ENCODE measurements at regions not wholly inside any gene's neighbourhood (a gene's known extent, or its start where the extent isn't known, plus 50 kb on each side); places are given as distances from the start of the nearest gene placed in this dataset.

GRCh38 chr3:103966749-103967148, 1400.0 kb upstream of the ALCAM start:
- Histone ChIP-seq H3K27me3 (ENCODE audit: insufficient read depth in 3 of 3, low read length in 2 of 3) (no peaks in the 10 kb centered on the region), H3K36me3 (ENCODE audit: insufficient read depth in 1 of 2, low read depth in 1 of 2) (no peaks in the 10 kb centered on the region), H3K27ac (no peak overlapping the region), H3K4me1 (no peaks in the 10 kb centered on the region), H3K9me3 (no peaks in the 10 kb centered on the region), H3K4me3 (no peak overlapping the region)
- ATAC-seq (no peak), DNase-seq (no peak)
- no peak for TF ChIP-seq CTCF (IDR thresholded peaks at IDR 0.05)
- WGBS, 3 donors: 89 to 100% (median 92%) methylated on average over 3 of the region's 3 CpGs
- intact Hi-C loops (cut with DNase I): no loop called here

GRCh38 chr3:103968131-103968530, 1398.6 kb upstream of the ALCAM start:
- no peak for DNase-seq
- H3K27me3 ChIP-seq (ENCODE audit: insufficient read depth in 3 of 3, low read length in 2 of 3): no peaks in the 10 kb centered on the region
- 72 to 79% (median 77%) methylated on average over 2 of the region's 2 CpGs for WGBS, 3 donors
- no peaks in the 10 kb centered on the region for H3K9me3 ChIP-seq
- no peak overlapping the region for H3K4me3 ChIP-seq
- no peaks in the 10 kb centered on the region for H3K4me1 ChIP-seq
- no peak for TF ChIP-seq CTCF (IDR thresholded peaks at IDR 0.05)
- intact Hi-C loops (cut with DNase I): no loop called here
- H3K36me3 ChIP-seq (ENCODE audit: insufficient read depth in 1 of 2, low read depth in 1 of 2): no peaks in the 10 kb centered on the region
- H3K27ac ChIP-seq: no peak overlapping the region
- no peak for ATAC-seq

GRCh38 chr3:103968751-103969150, 1398.0 kb upstream of the ALCAM start:
- no peak for ATAC-seq
- 10 to 24% (median 21%) methylated on average over 1 of the region's 1 CpG for WGBS, 3 donors
- H3K4me3 ChIP-seq: no peak overlapping the region
- H3K36me3 ChIP-seq (ENCODE audit: insufficient read depth in 1 of 2, low read depth in 1 of 2): no peaks in the 10 kb centered on the region
- H3K27me3 ChIP-seq (ENCODE audit: insufficient read depth in 3 of 3, low read length in 2 of 3): no peaks in the 10 kb centered on the region
- H3K9me3 ChIP-seq: no peaks in the 10 kb centered on the region
- DNase-seq: no peak
- TF ChIP-seq CTCF (IDR thresholded peaks at IDR 0.05): no peak
- intact Hi-C loops (cut with DNase I): no loop called here
- H3K27ac ChIP-seq: no peak overlapping the region
- no peaks in the 10 kb centered on the region for H3K4me1 ChIP-seq

- Histone ChIP-seq H3K27ac (no peak overlapping the region), H3K4me1 (no peaks in the 10 kb centered on the region), H3K36me3 (ENCODE audit: insufficient read depth in 1 of 2, low read depth in 1 of 2) (no peaks in the 10 kb centered on the region), H3K27me3 (ENCODE audit: insufficient read depth in 3 of 3, low read length in 2 of 3) (no peaks in the 10 kb centered on the region), H3K9me3 (no peaks in the 10 kb centered on the region), H3K4me3 (no peak overlapping the region)
- TF ChIP-seq CTCF (IDR thresholded peaks at IDR 0.05): no peak
- intact Hi-C loops (cut with DNase I): no loop called here
- WGBS, 3 donors: 11 to 20% (median 11%) methylated on average over 1 of the region's 1 CpG
- ATAC-seq (no peak), DNase-seq (no peak)
These were observed 1389.8 kb upstream of the ALCAM start for GRCh38 chr3:103976931-103977339.

GRCh38 chr3:103977417-103977816, 1389.3 kb upstream of the ALCAM start:
- Histone ChIP-seq H3K4me1 (no peaks in the 10 kb centered on the region), H3K27ac (no peak overlapping the region), H3K27me3 (ENCODE audit: insufficient read depth in 3 of 3, low read length in 2 of 3) (no peaks in the 10 kb centered on the region), H3K4me3 (no peak overlapping the region), H3K9me3 (no peaks in the 10 kb centered on the region), H3K36me3 (ENCODE audit: insufficient read depth in 1 of 2, low read depth in 1 of 2) (no peaks in the 10 kb centered on the region)
- intact Hi-C loops (cut with DNase I): no loop called here
- DNase-seq: no peak
- ATAC-seq: no peak
- TF ChIP-seq CTCF (IDR thresholded peaks at IDR 0.05): no peak
- 59 to 73% (median 64%) methylated on average over 2 of the region's 2 CpGs for WGBS, 3 donors

Data from psoas muscle (tissue), 7 donors.